DND-41 (cell line): ENCODE measurements at regions not wholly inside any gene's neighbourhood (a gene's known extent, or its start where the extent isn't known, plus 50 kb on each side); places are given as distances from the start of the nearest gene placed in this dataset.

Experiments used
- EZH2 ChIP-seq: IDR thresholded peaks from 3 replicates; pipeline ENCODE4 v1.6.1; 2012; ENCODE audit warnings: borderline replicate concordance, low read depth, mild to moderate bottlenecking, moderate library complexity, low read length, inconsistent platforms; ENCODE audit not compliant: severe bottlenecking
- TF ChIP-seq, protein P1 (sequence below): IDR thresholded peaks from 2 replicates; pipeline ENCODE4 v1.5.1; 2012; ENCODE audit warnings: borderline replicate concordance, low read length, moderate library complexity, mild to moderate bottlenecking; ENCODE audit not compliant: poor library complexity, severe bottlenecking; ENCODE audit errors: extremely low read depth

DNA sequence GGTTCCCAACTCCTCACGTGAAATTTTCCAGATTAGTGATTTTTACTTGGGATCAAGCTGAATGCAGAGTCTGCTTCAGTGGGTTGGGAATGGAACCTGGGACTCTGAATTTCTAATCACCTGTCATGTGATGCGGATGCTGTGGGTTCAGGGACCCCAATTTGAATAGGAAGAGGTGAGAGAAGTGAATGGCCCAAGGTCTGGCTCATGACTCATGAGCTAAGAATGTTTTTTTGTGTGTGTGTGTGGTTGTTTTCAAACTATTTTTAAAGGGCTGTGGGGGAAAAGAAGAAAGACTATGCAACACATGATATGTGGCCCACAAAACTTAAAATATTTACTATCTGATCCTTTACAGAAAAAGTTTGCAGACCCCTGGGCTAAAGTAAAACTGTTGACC lies 108.5 kb upstream of the CYRIA start:
- TF ChIP-seq, protein P1, sequence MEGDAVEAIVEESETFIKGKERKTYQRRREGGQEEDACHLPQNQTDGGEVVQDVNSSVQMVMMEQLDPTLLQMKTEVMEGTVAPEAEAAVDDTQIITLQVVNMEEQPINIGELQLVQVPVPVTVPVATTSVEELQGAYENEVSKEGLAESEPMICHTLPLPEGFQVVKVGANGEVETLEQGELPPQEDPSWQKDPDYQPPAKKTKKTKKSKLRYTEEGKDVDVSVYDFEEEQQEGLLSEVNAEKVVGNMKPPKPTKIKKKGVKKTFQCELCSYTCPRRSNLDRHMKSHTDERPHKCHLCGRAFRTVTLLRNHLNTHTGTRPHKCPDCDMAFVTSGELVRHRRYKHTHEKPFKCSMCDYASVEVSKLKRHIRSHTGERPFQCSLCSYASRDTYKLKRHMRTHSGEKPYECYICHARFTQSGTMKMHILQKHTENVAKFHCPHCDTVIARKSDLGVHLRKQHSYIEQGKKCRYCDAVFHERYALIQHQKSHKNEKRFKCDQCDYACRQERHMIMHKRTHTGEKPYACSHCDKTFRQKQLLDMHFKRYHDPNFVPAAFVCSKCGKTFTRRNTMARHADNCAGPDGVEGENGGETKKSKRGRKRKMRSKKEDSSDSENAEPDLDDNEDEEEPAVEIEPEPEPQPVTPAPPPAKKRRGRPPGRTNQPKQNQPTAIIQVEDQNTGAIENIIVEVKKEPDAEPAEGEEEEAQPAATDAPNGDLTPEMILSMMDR: no peak
- no peak for TF ChIP-seq EZH2
